HG03025 (cell line): ENCODE measurements at regions not wholly inside any gene's neighbourhood (a gene's known extent, or its start where the extent isn't known, plus 50 kb on each side); places are given as distances from the start of the nearest gene placed in this dataset.

Experiments used
- ATAC-seq: cut with Tn5 transposase; IDR thresholded peaks from one replicate; pipeline ENCODE4 v1.9.1; 2021; ENCODE audit warnings: mild to moderate bottlenecking, moderate library complexity; ENCODE audit not compliant: unreplicated experiment, low FRiP score

- no peak for ATAC-seq
These were observed 52.9 kb upstream of the DEFB112 start for GRCh38 chr6:50102676-50103075.

- no peak for ATAC-seq
These were observed 60.9 kb upstream of the DEFB112 start for GRCh38 chr6:50110587-50110986.

- ATAC-seq, result no peak
These were observed 63.5 kb upstream of the DEFB112 start for GRCh38 chr6:50112981-50113857.

- ATAC-seq, result no peak
These were observed 66.7 kb upstream of the DEFB112 start for GRCh38 chr6:50116390-50116789.

GRCh38 chr6:50116797-50117542 is 67.2 kb upstream of the DEFB112 start:
- no peak for ATAC-seq

- ATAC-seq, result no peak
These were observed 70.6 kb upstream of the DEFB112 start for GRCh38 chr6:50120300-50120699.

GRCh38 chr6:50123688-50124087 is 74.0 kb upstream of the DEFB112 start:
- ATAC-seq, result no peak

GRCh38 chr6:50124572-50124971 is 74.8 kb upstream of the DEFB112 start:
- no peak for ATAC-seq

- ATAC-seq, result no peak
These were observed 78.8 kb upstream of the DEFB112 start for GRCh38 chr6:50128420-50129005.

GRCh38 chr6:50135968-50136367 is 86.2 kb upstream of the DEFB112 start:
- ATAC-seq, result no peak

- no peak for ATAC-seq
These were observed 91.4 kb upstream of the DEFB112 start for GRCh38 chr6:50141100-50141499.

- no peak for ATAC-seq
These were observed 93.4 kb upstream of the DEFB112 start for GRCh38 chr6:50143011-50143719.

GRCh38 chr6:50145125-50145524 is 95.4 kb upstream of the DEFB112 start:
- no peak for ATAC-seq

- ATAC-seq, result no peak
These were observed 97.6 kb upstream of the DEFB112 start for GRCh38 chr6:50147371-50147770.

GRCh38 chr6:50180646-50181045 is 130.9 kb upstream of the DEFB112 start:
- ATAC-seq, result no peak

- no peak for ATAC-seq
These were observed 135.3 kb upstream of the DEFB112 start for GRCh38 chr6:50185006-50185405.

- no peak for ATAC-seq
These were observed 137.7 kb upstream of the DEFB112 start for GRCh38 chr6:50187351-50187921.

GRCh38 chr6:50198245-50198644 is 148.5 kb upstream of the DEFB112 start:
- ATAC-seq, result no peak

- no peak for ATAC-seq
These were observed 153.0 kb upstream of the DEFB112 start for GRCh38 chr6:50202766-50203165.

- ATAC-seq, result no peak
These were observed 161.9 kb upstream of the DEFB112 start for GRCh38 chr6:50211582-50211981.
